NOMO-1 (cell line): ENCODE measurements at regions not wholly inside any gene's neighbourhood (a gene's known extent, or its start where the extent isn't known, plus 50 kb on each side); places are given as distances from the start of the nearest gene placed in this dataset.
"Not testable (repeated sequence)": the region's sequence is repeated elsewhere in the genome, so short reads cannot be mapped to it uniquely, and the experiment has no call there.

Experiments
- DNase-seq, 2 experiments: peaks; one replicate each; lab custom pipeline; 2025; ENCODE audit not compliant: unreplicated experiment in 2 of 2; lab: John Stamatoyannopoulos, UW

GRCh38 chr2:37569131-37569823, 102.2 kb downstream of the CDC42EP3 start:
- DNase-seq: no peak

GRCh38 chr2:37569986-37570679, 101.3 kb downstream of the CDC42EP3 start:
- DNase-seq: no peak

- no peak for DNase-seq
Observed at GRCh38 chr2:37570773-37571586, 100.5 kb downstream of the CDC42EP3 start.

- no peak for DNase-seq
Observed at GRCh38 chr2:37571587-37572136, 99.8 kb downstream of the CDC42EP3 start.

- DNase-seq: no peak
Observed at GRCh38 chr2:37573451-37574388, 97.7 kb downstream of the CDC42EP3 start.

GRCh38 chr2:37575780-37576179, 95.7 kb downstream of the CDC42EP3 start:
- no peak for DNase-seq

- not testable (repeated sequence) for DNase-seq
Observed at GRCh38 chr2:37576194-37576593, 95.2 kb downstream of the CDC42EP3 start.

- DNase-seq: no peak
Observed at GRCh38 chr2:37576831-37577230, 94.6 kb downstream of the CDC42EP3 start.

- DNase-seq: no peak
Observed at GRCh38 chr2:37579192-37579713, 92.2 kb downstream of the CDC42EP3 start.

GRCh38 chr2:37579949-37580348, 91.5 kb downstream of the CDC42EP3 start:
- DNase-seq: not testable (repeated sequence)

- DNase-seq: no peak
Observed at GRCh38 chr2:37581433-37581832, 90.0 kb downstream of the CDC42EP3 start.

- DNase-seq: no peak
Observed at GRCh38 chr2:37582481-37583220, 88.8 kb downstream of the CDC42EP3 start.

GRCh38 chr2:37583402-37583801, 88.0 kb downstream of the CDC42EP3 start:
- no peak for DNase-seq

GRCh38 chr2:37583867-37584266, 87.6 kb downstream of the CDC42EP3 start:
- DNase-seq: no peak

GRCh38 chr2:37585295-37585908, 86.0 kb downstream of the CDC42EP3 start:
- DNase-seq: no peak

GRCh38 chr2:37585982-37586621, 85.3 kb downstream of the CDC42EP3 start:
- peak; percentile 35 to 54 for DNase-seq

GRCh38 chr2:37586663-37587317, 84.7 kb downstream of the CDC42EP3 start:
- DNase-seq: no peak

GRCh38 chr2:37587817-37588216, 83.6 kb downstream of the CDC42EP3 start:
- no peak for DNase-seq
